NT2/D1 (cell line): ENCODE measurements at regions not wholly inside any gene's neighbourhood (a gene's known extent, or its start where the extent isn't known, plus 50 kb on each side); places are given as distances from the start of the nearest gene placed in this dataset.

Experiments used
- DNase-seq: peaks from one replicate; pipeline ENCODE4 v3.0.0-alpha.2; 2011; ENCODE audit warnings: low read depth, low spot score
- H3K27me3 ChIP-seq: 2 replicates; pipeline ENCODE4 v1.6.0; 2011; ENCODE audit warnings: mild to moderate bottlenecking; ENCODE audit not compliant: insufficient read length, insufficient read depth
- H3K36me3 ChIP-seq: 2 replicates; pipeline ENCODE4 v1.6.1; 2011; ENCODE audit warnings: mild to moderate bottlenecking, low read length, mixed read lengths; ENCODE audit not compliant: insufficient read depth, insufficient read length
- H3K4me1 ChIP-seq: 2 replicates; pipeline ENCODE4 v1.5.1; 2011; ENCODE audit not compliant: insufficient read depth, insufficient read length
- H3K4me3 ChIP-seq: 2 replicates; pipeline ENCODE4 v1.5.1; 2011; ENCODE audit warnings: low read depth; ENCODE audit not compliant: insufficient read length
- H3K9ac ChIP-seq: 2 replicates; pipeline ENCODE4 v1.6.0; 2011; ENCODE audit warnings: low read depth; ENCODE audit not compliant: insufficient read length
- H3K9me3 ChIP-seq: 2 replicates; pipeline ENCODE4 v1.5.1; 2011; ENCODE audit warnings: mild to moderate bottlenecking, low read length; ENCODE audit not compliant: insufficient read depth
- SUZ12 ChIP-seq: IDR thresholded peaks from 2 replicates; pipeline ENCODE4 v1.6.1; 2011; ENCODE audit not compliant: insufficient read length, insufficient read depth; ENCODE audit errors: extremely low read depth
- YY1 ChIP-seq: IDR thresholded peaks from 2 replicates; pipeline ENCODE4 v1.6.1; 2011; ENCODE audit not compliant: insufficient read length, insufficient read depth
- ZNF274 ChIP-seq: IDR thresholded peaks from 2 replicates; pipeline ENCODE4 v1.6.1; 2011; ENCODE audit warnings: mild to moderate bottlenecking, low read depth, low read length

GRCh38 chr19:30071871-30072270 lies 129.8 kb downstream of the URI1 start:
- Histone ChIP-seq H3K4me1 (peaks cover 2% of the 10 kb centered on the region), H3K9ac (no peak overlapping the region), H3K9me3 (no peaks in the 10 kb centered on the region), H3K4me3 (no peak overlapping the region), H3K36me3 (no peaks in the 10 kb centered on the region), H3K27me3 (no peaks in the 10 kb centered on the region)
- no peak for DNase-seq
- TF ChIP-seq ZNF274 (no peak), YY1 (no peak), SUZ12 (no peak)

GRCh38 chr19:30073152-30074000 lies 131.3 kb downstream of the URI1 start:
- TF ChIP-seq SUZ12, result no peak
- TF ChIP-seq YY1, result no peak
- TF ChIP-seq ZNF274, result no peak
- Histone ChIP-seq H3K4me3 (no peak overlapping the region), H3K9me3 (no peaks in the 10 kb centered on the region), H3K27me3 (no peaks in the 10 kb centered on the region), H3K36me3 (no peaks in the 10 kb centered on the region), H3K9ac (no peak overlapping the region), H3K4me1 (peaks cover 2% of the 10 kb centered on the region)
- no peak for DNase-seq

GRCh38 chr19:30074096-30074495 lies 132.1 kb downstream of the URI1 start:
- Histone ChIP-seq H3K4me1 (peaks cover 2% of the 10 kb centered on the region), H3K36me3 (no peaks in the 10 kb centered on the region), H3K27me3 (no peaks in the 10 kb centered on the region), H3K4me3 (no peak overlapping the region), H3K9ac (no peak overlapping the region), H3K9me3 (no peaks in the 10 kb centered on the region)
- TF ChIP-seq YY1 (no peak), SUZ12 (no peak), ZNF274 (no peak)
- DNase-seq, result no peak

GRCh38 chr19:30074741-30075715 lies 133.0 kb downstream of the URI1 start:
- Histone ChIP-seq H3K9ac (no peak overlapping the region), H3K4me3 (no peak overlapping the region), H3K27me3 (no peaks in the 10 kb centered on the region), H3K36me3 (no peaks in the 10 kb centered on the region), H3K4me1 (peaks cover 2% of the 10 kb centered on the region), H3K9me3 (no peaks in the 10 kb centered on the region)
- DNase-seq, result no peak
- no peak for TF ChIP-seq ZNF274
- TF ChIP-seq SUZ12, result no peak
- no peak for TF ChIP-seq YY1

GRCh38 chr19:30076101-30076551 lies 134.1 kb downstream of the URI1 start:
- H3K4me3 ChIP-seq, result no peak overlapping the region
- TF ChIP-seq YY1 (no peak), SUZ12 (no peak)
- H3K36me3 ChIP-seq, result no peaks in the 10 kb centered on the region
- no peak for DNase-seq
- H3K4me1 ChIP-seq, result no peaks in the 10 kb centered on the region
- no peak overlapping the region for H3K9ac ChIP-seq
- H3K9me3 ChIP-seq, result no peaks in the 10 kb centered on the region
- H3K27me3 ChIP-seq, result no peaks in the 10 kb centered on the region

GRCh38 chr19:30076751-30077670 lies 135.0 kb downstream of the URI1 start:
- H3K4me3 ChIP-seq, result no peak overlapping the region
- H3K27me3 ChIP-seq, result no peaks in the 10 kb centered on the region
- no peaks in the 10 kb centered on the region for H3K9me3 ChIP-seq
- H3K36me3 ChIP-seq, result no peaks in the 10 kb centered on the region
- DNase-seq, result no peak
- H3K4me1 ChIP-seq, result no peaks in the 10 kb centered on the region
- H3K9ac ChIP-seq, result no peak overlapping the region
- TF ChIP-seq ZNF274 (no peak), YY1 (no peak), SUZ12 (no peak)
